Testis (tissue), 2 donors: ENCODE measurements at regions not wholly inside any gene's neighbourhood (a gene's known extent, or its start where the extent isn't known, plus 50 kb on each side); places are given as distances from the start of the nearest gene placed in this dataset.
A peak's percentile ranks its signal among the peaks of the same experiment; 100 is the strongest.

Source experiments
- DNase-seq: peaks from one replicate; pipeline ENCODE4 v3.0.0-alpha.2; 2019
- H3K27ac ChIP-seq, 2 donors: fragments of 200-600 bp; sonication (generic); one replicate each; pipeline ENCODE4 v1.5.1; 2019
- H3K27me3 ChIP-seq: fragments of 200-600 bp; sonication (generic); one replicate; pipeline ENCODE4 v1.5.1; 2019
- H3K36me3 ChIP-seq: fragments of 200-600 bp; sonication (generic); one replicate; pipeline ENCODE4 v1.5.1; 2017; ENCODE audit warnings: low read depth; ENCODE audit errors: missing control alignments
- H3K4me1 ChIP-seq: fragments of 200-600 bp; sonication (generic); one replicate; pipeline ENCODE4 v1.5.1; 2019
- H3K4me3 ChIP-seq, 2 donors: fragments of 200-600 bp; sonication (generic); one replicate each; pipeline ENCODE4 v1.5.1; 2017 to 2019
- H3K9me3 ChIP-seq: fragments of 200-600 bp; sonication (generic); one replicate; pipeline ENCODE4 v1.5.1; 2017
- POLR2A ChIP-seq: fragments of 450-650 bp; IDR thresholded peaks from one replicate; pipeline ENCODE4 v1.6.1; 2017; ENCODE audit warnings: antibody characterized with exemption, mild to moderate bottlenecking, moderate library complexity
- WGBS, 2 donors: methylation state at CpG; one replicate each; pipeline ENCODE4 v1.1.5; 2018; 5-methylcytosine and 5-hydroxymethylcytosine counted together
- intact Hi-C: fragments of 100-400 bp; cut with DNase I; formaldehyde crosslinking; loops from one replicate; pipeline ENCODE4 v1.15.1; 2023; ENCODE audit warnings: low total_unique reads
- TF ChIP-seq, protein P1 (sequence below), 3 experiments: fragments of 450-650 bp in 2 of 3; fragments of 200-600 bp in 1 of 3; sonication (generic) in 1 of 3; IDR thresholded peaks; one replicate each; pipeline ENCODE4 v1.5.1; 2016 to 2019; ENCODE audit warnings: antibody characterized with exemption in 3 of 3, mild to moderate bottlenecking in 2 of 3, moderate library complexity in 1 of 3

DNA sequence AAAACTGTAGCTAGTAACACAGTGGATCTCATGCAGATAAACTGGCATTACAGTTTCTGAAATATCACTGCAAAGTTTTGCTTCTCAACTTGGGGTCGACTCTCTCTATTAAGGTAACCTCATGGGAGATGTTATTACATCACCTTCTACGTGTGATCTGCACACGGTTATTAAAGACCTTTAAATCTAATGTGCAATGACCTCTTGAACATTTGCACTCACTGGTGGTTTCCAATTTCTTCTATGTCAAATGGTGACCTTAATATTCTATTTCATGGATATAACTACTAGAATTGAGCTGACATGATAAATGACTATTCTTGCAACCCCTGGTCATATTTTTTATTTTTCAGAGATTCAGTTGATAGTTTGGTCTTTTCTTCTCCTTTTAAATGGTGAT lies 191.3 kb downstream of the PPP1R3A start:
- Histone ChIP-seq H3K27ac (no peak overlapping the region), H3K4me3 (no peak overlapping the region), H3K4me1 (peaks cover 4% of the 10 kb centered on the region), H3K27me3 (no peaks in the 10 kb centered on the region), H3K9me3 (no peaks in the 10 kb centered on the region), H3K36me3 (no peaks in the 10 kb centered on the region)
- TF ChIP-seq, protein P1, sequence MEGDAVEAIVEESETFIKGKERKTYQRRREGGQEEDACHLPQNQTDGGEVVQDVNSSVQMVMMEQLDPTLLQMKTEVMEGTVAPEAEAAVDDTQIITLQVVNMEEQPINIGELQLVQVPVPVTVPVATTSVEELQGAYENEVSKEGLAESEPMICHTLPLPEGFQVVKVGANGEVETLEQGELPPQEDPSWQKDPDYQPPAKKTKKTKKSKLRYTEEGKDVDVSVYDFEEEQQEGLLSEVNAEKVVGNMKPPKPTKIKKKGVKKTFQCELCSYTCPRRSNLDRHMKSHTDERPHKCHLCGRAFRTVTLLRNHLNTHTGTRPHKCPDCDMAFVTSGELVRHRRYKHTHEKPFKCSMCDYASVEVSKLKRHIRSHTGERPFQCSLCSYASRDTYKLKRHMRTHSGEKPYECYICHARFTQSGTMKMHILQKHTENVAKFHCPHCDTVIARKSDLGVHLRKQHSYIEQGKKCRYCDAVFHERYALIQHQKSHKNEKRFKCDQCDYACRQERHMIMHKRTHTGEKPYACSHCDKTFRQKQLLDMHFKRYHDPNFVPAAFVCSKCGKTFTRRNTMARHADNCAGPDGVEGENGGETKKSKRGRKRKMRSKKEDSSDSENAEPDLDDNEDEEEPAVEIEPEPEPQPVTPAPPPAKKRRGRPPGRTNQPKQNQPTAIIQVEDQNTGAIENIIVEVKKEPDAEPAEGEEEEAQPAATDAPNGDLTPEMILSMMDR (IDR thresholded peaks at IDR 0.05) = no peak
- TF ChIP-seq POLR2A = no peak
- no peak for DNase-seq
- intact Hi-C loops = no loop called here
- 59 to 73% methylated on average over 3 of the region's 3 CpGs for WGBS, 2 donors

DNA sequence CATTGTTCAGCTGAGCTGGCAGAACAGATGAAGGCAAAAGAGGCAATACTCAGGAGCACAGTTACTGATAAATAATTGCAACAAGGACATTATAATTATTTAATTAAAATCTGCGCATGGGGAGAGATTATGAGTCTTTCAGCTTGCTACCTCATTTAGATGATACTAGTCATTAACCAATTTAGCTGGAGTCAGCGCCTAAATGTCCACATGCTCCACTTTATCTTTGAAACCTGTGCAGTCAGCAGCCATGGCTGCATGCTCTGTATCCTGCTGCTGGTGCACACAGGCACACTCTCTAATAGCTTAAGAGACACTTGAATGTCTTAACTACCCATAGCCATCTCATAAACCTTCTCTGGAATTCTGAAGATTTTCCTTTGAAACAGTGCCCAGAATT lies 196.8 kb downstream of the PPP1R3A start:
- no peak for TF ChIP-seq POLR2A
- TF ChIP-seq, protein P1 (IDR thresholded peaks at IDR 0.05) = no peak
- DNase-seq = peak; percentile 21
- WGBS, 2 donors = 32 to 47% methylated on average over 2 of the region's 2 CpGs
- Histone ChIP-seq H3K27me3 (no peaks in the 10 kb centered on the region), H3K36me3 (no peaks in the 10 kb centered on the region), H3K27ac (peak overlapping the region in 1 of 2 donors; percentile 23), H3K4me3 (no peak overlapping the region), H3K9me3 (no peaks in the 10 kb centered on the region), H3K4me1 (peaks cover 4% of the 10 kb centered on the region)
- intact Hi-C loops = no loop called here

DNA sequence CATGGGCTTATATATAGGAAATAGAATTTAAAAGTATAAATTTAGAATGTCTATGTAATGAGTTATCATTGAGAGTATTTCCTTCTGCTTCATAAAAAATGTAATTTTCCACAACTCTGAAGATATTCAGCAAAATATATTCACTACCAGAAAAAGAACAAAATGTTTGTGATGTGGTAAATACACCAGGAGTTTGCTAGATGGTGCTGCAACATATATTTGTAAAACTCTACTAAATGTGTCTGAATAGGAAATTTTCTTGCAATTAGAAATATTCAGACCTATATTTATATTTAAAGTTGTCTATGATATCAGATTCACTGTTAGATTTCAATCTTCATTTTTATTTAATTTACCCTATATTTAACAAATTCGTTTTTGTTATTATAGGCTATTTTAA lies 201.1 kb downstream of the PPP1R3A start:
- H3K4me3 ChIP-seq = no peak overlapping the region
- no peak overlapping the region for H3K27ac ChIP-seq
- H3K27me3 ChIP-seq = no peaks in the 10 kb centered on the region
- DNase-seq = no peak
- no peaks in the 10 kb centered on the region for H3K36me3 ChIP-seq
- intact Hi-C loops = no loop called here
- no peaks in the 10 kb centered on the region for H3K9me3 ChIP-seq
- H3K4me1 ChIP-seq = peaks cover under 1% of the 10 kb centered on the region
- WGBS, 2 donors = 79 to 86% methylated on average over 1 of the region's 1 CpG
- TF ChIP-seq, protein P1 (IDR thresholded peaks at IDR 0.05) = no peak
- no peak for TF ChIP-seq POLR2A

DNA sequence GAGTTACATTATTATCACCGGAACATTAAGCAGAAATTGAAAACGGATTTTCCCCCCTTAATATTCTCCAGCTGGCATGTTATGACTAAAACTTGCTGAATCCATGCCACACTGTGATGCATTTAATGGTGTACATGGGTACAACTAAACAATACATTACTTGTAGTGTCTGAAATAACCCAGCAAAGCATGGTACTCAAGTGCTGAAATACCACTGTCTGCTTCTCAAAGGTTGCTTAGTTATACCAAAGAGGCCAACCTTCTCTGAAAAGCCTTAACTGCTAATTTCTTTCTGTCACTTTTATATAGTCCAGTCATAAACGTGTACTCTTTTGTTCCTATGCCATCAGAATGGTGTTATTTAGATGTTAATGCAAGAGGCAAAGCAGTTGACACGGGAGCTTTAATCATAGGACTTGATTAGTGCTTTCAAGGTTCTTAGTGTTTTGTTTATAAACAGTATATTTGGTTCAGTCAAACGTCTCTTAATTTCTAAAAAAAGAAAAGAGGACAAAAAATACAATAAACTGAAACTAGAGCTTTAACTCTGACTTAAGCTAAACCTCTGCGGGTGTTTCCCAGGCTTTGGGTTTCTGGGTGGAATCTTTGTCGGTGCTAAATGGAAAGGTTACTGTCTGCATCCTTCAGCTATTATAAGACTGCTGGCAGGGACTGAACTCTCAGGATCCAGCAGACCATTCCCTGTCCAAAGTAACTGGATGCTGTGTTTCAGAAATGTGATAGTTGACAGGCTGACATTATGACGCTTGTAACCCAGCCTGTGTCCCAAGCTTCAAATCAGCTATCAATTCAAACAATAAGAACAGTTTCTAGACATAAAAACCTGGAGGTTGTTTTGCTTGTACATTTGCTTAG lies 202.6 kb downstream of the PPP1R3A start:
- H3K36me3 ChIP-seq = no peaks in the 10 kb centered on the region
- no peak overlapping the region for H3K27ac ChIP-seq
- no peaks in the 10 kb centered on the region for H3K27me3 ChIP-seq
- intact Hi-C loops = no loop called here
- whole genome bisulfite sequencing, 2 donors = 47 to 56% methylated on average over 8 of the region's 8 CpGs
- H3K4me3 ChIP-seq = no peak overlapping the region
- no peaks in the 10 kb centered on the region for H3K4me1 ChIP-seq
- no peaks in the 10 kb centered on the region for H3K9me3 ChIP-seq
- DNase-seq = no peak
- TF ChIP-seq, protein P1 (IDR thresholded peaks at IDR 0.05) = no peak
- TF ChIP-seq POLR2A = no peak

DNA sequence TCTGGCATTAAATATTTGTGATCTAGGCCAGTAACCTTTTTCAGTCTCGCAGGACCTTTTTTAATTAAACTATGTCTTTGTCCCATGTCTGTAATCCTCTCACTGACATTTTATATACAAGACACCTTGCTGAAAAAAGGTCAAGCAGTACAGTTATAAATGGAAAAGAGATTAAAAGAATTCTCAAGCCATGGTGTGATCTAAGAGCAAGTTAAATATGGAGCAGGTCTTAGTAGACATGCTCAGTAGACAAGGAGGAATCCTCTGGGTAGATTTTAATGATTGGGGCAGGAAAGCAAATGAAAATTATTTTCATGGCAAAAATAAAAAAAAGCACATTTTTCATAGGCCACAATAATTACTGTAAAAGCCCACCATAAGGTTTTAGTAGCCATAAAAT lies 203.5 kb downstream of the PPP1R3A start:
- H3K4me3 ChIP-seq = no peak overlapping the region
- H3K27ac ChIP-seq = no peak overlapping the region
- TF ChIP-seq POLR2A = no peak
- TF ChIP-seq, protein P1 (IDR thresholded peaks at IDR 0.05) = no peak
- DNase-seq = no peak
- H3K9me3 ChIP-seq = no peaks in the 10 kb centered on the region
- no peaks in the 10 kb centered on the region for H3K36me3 ChIP-seq
- intact Hi-C loops = no loop called here
- no peaks in the 10 kb centered on the region for H3K4me1 ChIP-seq
- WGBS, 2 donors = 0 to 32% methylated on average over 1 of the region's 1 CpG
- no peaks in the 10 kb centered on the region for H3K27me3 ChIP-seq
